Urothelium cell line (cell line): ENCODE measurements at regions not wholly inside any gene's neighbourhood (a gene's known extent, or its start where the extent isn't known, plus 50 kb on each side); places are given as distances from the start of the nearest gene placed in this dataset.

Experiments
- DNase-seq: peaks from one replicate; pipeline ENCODE4 v3.0.0; 2011; ENCODE audit warnings: low spot score, mixed read lengths
- FAIRE-seq: peaks from 2 replicates; lab custom pipeline; 2011; peaks lifted over from hg19 to GRCh38; lab: Jason Lieb, UNC

DNA sequence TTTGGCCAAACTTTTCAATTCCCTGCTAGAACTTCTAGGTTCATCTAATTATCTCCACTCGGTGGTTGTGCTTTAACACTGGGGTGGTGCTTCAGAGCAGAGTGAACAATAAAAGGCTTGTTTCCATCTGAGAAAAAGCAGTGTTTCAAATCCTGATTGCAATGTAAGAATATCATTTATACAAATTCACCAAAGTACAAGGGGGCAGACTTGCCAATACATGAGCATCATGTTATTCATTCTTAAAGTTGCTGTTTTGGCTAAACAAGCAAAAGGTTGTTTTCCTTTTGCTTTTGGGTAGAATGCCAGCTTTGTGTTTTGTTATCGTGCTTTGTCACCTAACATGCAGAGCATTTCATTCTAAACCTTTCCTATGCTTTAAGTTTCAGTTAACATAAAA lies 78.5 kb upstream of the UBAC2 start:
- FAIRE-seq = no peak

DNA sequence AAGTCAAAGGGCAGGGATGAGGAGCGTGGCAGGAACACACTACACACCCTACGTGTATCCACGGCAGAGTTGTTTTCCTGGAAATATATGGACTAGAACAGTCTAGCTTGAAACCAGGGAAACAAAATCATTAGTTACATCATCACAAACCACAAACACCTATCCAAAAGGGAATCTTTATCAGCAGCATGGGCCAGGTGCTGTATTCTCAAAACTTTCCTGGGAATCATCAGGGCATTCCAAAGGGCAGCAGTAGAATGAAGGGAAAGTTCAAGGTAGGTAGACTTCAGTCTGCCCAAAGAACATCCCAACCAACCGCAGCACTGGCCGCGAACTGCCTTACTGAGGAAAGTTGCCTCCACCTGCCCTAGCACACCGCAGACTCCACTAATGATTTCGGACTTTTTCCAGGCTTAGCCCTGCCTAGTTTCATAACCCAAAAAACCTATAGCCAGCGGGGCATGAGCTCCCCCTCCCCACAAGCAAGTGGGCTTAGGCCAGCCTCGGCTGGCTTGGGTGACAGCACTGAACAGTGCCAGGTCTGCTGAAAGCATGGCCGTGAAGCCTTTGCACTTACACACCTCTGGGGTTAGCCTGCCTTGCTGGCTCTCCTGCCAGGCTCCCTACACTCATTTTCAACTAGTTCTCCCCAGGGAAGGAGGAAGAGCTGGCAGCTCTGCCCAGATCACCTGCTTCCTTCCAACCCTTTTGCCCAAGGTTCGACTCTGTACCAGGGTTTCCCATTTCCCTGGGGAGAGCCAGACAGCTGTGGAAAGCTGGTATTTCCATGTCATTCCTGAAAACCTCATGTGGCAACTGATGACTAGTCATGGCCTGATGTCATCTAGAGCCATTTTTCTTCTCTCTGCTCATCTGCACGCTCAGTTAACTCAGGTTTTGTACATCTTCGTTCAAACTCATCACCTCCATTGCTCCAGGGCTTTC lies 77.3 kb upstream of the UBAC2 start:
- DNase-seq (peak; percentile 30), FAIRE-seq (no peak)

More for the DNA sequence above, 78.5 kb upstream of the UBAC2 start:
- no peak for DNase-seq

DNA sequence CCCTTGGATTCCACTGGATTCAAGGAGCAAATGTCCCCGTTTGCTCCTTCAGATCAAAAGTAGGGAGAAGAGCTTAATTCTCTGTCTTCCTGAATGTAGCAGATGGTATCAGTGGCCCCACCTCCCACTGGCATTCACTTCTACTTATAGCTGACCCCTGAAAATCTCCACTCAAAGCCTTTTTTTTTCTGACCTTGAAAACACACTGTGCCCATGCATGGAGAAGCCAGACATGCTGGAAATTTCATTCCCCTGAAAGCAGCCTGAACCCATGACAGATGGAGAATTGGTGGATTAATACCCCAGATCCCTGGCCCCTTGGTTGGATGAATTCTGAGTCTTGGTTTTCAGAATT lies 76.6 kb upstream of the UBAC2 start:
- FAIRE-seq = no peak
- DNase-seq = no peak

DNA sequence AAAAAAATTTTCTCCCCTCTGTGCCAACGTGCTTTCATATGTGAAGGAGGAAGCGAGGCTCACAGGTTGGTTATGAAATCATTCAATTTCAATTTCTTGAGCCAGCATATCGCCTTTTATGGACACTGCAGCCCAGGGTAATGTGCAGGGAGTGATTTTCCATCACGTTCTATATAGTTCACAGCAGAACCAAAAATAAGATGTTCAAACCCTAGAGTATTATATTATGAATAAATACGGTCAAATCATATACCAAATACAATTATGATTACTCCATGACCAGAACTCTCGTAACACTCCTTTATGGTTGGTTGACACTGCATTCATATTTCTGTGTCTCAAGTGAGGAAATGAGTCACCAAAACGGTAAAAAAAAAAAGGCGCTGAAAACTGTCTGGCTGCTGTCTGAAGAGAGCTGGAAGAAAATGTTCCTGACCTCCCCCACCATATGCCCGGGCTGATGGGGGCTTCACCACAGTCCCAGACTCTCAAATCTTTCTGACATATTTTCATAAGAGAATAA lies 75.8 kb upstream of the UBAC2 start:
- FAIRE-seq = no peak
- DNase-seq = peak; percentile 57

DNA sequence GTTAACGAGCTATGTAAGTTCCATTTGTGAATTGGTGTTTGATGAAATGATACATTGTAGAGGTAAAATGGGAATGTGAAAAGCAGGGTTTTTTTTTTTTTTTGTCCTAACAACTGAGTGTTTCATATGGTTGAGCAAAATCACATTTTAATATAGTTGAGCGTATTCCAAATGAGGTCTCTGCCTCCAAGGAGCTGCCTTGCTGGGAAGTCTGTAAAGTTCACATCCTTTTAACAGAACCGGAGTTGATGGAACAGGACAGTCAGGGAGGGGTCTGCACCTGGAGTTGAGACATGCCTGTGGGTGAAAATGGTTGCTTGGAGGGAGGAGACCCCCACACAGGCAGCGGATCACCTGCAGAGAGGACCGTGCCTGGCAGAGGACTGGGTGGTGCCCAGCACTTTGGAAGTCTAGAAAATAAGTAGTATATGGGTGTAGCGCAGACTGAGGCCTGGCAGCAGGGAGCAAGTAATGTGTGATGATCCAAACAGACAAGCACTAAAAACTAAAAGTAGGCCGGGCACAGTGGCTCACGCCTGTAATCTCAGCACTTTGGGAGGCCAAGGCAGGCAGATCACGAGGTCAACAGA lies 75.2 kb upstream of the UBAC2 start:
- FAIRE-seq (no peak), DNase-seq (no peak)

DNA sequence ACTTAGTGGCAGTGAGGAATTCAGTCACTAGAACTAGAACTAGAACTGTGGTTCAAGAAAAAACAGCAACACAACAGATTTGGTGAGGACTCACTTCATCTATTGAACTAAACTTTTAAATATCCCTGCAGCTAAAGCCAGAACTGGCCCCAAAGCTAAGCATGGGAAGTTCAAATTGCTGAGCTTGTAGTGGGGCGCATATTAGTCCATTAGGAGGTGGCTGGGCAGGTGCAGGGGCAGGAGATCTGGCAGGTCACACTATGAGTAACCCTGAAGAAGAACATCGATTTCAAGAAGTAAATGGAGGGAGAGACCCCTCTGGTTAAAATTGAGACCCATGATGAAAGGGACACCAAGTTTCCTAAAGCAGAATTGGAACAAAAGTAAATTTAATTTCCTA lies 73.8 kb upstream of the UBAC2 start:
- no peak for FAIRE-seq
- no peak for DNase-seq

DNA sequence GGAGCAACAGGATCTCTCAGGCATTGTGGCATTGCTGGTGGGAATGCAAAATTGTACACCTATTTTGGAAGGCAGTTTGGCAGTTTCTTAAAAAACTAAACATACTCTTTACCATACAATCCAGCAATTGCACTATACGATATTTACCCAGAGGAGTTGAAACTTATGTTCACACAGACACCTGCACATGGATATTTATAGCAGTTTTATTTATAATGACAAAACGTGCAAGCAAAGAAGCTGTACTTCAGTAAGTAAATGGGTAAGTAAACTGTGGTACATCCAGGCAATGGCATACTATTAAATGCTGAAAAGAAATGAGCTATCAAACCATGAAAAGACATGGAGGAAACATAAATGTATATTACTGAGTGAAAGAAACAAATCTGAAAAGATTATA lies 71.6 kb upstream of the UBAC2 start:
- FAIRE-seq (no peak), DNase-seq (no peak)

DNA sequence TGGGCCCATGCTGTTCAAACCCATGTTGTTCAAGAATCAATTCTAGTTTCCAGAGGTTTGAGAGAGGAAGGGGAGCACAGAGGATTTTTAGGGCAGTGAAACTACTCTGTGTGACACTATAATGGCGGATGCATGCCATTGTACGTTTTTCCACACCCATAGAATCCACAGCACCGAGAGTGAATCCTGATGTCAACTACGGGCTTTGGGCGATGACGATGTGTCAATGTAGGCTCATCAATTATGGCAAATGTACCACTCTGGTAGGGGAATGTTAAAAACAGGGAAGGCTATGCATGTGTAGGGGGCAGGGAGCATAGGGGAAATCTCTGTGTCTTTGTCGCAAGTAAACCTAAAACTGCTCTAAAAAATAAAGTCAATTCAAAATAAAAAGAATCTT lies 70.7 kb upstream of the UBAC2 start:
- DNase-seq = no peak
- FAIRE-seq = no peak

DNA sequence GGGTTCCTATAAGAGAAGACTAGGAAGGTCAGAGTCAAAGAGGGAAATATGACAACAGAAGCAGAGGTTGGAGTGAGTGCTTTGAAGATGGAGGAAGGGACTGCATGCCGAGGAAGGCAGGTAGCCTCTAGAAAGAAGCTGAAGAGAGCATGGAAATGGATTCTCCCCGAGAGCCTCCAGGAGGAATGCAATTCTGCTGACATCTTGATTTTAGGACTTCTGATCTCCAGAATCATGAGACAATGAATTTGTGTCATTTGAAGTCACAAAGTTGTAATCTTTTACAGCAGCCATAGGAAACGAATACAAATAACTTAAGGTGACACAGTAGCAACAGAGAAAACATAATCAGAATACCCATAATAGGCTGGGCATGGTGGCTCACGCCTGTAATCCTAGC lies 69.2 kb upstream of the UBAC2 start:
- FAIRE-seq = no peak

DNA sequence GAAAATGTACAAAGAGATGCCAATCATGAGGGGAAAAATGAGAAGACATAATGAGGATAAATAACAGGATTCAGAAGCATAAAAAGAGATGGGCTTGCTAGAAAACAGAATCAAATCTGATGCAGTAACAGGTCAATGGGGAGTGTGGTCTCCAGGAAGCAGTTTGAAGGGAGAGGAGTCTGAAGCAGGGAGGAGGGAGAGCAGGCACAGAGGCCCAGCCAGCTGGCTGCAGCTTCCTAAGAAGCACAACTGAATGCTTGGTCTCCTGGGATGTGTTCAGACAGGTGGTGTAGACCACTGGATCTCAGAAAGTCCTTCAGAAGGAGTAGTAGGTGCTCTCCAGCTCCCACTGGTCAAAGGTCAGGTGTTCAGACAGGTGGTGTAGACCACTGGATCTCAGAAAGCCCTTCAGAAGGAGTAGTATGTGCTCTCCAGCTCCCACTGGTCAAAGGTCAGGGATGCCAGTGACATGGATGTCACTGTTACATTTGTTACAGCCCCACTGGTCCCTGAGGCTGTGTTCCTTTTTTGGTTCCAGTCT lies 68.3 kb upstream of the UBAC2 start:
- no peak for DNase-seq
- no peak for FAIRE-seq

More for the DNA sequence above, 69.2 kb upstream of the UBAC2 start:
- no peak for DNase-seq

DNA sequence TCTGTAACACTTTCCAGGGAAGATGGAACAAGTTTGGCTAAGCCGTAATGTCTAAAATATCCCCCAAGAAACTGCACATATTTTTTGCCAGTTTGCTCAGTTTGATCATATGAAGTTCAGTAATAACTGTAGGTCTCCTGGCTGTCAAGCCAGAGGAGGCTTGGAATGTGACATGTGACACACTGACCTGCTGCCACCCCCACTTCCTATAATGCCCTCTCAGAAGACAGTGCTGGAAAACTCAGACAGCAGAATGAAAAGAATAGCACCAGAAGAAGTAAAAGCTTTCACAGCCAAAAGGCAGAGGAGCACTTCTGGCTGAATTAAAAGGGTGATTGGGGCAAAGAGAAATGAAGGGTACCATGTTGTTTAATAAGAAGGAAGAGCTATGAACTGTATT lies 67.4 kb upstream of the UBAC2 start:
- DNase-seq (no peak), FAIRE-seq (no peak)

DNA sequence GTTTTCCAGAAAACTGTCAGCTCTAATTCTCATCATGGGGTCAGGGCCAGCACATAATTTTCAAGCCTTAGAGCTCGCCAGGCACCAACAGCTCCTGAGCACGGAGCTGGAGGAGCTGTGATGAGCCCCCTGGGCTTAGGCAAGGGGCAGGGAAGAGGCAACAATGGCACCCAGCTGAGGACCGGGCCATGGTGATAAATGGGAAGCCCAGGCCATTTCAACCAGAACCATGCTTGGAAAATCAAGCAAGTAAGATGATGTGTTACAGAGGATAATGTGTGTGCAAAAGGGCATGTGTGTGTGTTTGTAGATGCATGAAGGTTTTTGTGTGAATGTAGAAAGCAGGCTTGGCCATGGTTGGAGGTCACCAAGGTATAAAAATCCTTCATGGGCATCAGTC lies 66.8 kb upstream of the UBAC2 start:
- FAIRE-seq (no peak), DNase-seq (no peak)

DNA sequence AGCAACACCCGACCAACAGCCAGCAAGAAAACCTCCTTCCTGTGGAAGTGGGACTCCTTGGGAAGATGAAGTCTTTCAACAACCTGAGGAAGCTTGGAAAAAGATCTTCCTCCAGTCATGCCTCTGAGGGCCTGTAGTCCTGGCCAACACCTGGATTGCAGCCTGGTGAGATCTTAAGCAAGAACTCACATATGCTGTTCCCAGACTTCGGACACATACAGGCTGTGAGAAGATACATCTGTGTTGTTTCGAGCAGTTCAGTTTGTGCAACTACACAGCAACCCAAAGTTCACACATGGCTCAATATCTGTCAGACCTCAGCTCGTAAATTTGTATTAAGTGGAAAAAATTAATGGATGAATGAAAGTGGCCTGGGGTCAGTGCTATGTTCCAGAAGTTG lies 65.1 kb upstream of the UBAC2 start:
- DNase-seq (no peak), FAIRE-seq (no peak)

DNA sequence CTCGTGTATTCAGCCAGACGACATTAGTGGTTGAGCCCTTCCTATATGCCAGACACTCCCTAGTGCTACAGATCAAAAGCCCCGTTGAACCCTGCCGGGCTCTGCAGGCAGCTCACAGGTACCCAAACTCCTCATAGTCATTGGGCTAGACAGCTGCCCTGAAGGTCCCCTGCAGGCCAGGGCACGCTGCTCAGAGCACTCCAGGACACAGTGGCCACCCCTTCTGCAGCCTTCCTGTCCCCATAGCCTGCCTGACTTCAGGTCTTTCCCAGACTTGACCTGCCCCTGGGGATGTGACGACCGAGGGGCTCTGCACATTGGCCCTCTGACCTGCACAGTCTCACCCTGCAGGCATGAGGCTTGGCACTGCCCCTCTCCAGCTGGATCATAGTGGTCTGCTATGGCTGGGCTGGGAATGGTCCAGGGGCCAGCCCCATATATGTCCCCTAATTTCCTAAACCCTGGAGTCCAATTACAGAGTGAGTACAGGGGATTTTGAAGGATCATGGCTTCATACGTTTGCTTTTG lies 64.2 kb upstream of the UBAC2 start:
- DNase-seq = no peak
- no peak for FAIRE-seq

DNA sequence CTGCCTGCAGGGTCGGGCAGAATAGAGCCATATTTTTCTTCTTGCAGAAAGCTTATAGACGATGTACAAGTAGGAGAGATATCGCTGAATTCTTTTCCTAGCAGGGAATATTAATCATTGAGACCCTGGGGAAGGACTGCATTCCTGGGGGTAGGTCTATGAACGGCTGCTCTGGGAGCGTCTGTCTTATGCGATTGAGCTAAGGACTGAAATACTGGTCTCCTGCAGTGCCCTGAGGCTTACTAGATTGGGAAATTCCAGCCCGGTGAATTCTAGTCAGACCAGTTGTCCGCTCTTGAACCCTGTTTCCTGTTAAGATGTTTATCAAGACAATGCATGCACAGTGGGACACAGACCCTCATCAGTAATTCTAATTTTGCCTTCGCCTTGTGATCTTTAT lies 59.8 kb upstream of the UBAC2 start:
- DNase-seq = no peak
- no peak for FAIRE-seq

DNA sequence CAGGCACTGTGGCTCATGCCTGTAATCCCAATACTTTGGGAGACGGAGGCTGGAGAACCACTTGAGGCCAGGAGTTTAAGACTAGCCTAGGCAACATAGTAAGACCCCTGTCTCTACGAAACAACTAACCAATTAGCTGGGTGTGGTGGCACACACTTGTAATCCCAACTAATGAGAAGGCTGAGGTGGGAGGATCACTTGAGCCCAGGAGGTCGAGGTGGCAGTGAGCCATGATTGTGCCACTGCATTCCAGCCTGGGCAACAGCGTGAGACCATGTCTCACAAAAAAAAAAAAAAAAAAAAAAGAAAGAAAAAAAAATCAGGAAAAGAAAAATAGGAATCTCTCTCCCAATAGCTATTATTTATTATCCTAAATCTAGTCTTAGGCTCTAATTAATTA lies 56.8 kb upstream of the UBAC2 start:
- FAIRE-seq (no peak), DNase-seq (no peak)

DNA sequence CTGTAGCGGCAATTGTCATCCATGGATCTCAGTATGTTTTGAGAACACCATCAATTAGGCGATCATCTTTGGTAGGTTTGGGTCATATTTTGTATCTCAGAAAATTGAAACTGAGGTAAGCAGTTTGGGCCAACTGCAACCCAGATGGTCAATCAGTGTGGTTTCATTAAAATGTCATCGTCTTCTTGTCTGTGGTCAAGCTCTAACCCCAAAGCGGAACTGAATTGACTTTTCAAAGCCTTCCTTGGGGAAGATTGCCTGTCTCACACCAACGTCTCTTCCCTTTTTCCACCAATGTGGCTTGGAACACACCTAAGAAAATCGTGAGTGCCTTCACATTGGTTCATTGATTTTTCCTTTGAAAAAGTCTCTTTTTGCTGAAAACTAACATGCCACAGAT lies 56.3 kb upstream of the UBAC2 start:
- no peak for FAIRE-seq
- DNase-seq = no peak

DNA sequence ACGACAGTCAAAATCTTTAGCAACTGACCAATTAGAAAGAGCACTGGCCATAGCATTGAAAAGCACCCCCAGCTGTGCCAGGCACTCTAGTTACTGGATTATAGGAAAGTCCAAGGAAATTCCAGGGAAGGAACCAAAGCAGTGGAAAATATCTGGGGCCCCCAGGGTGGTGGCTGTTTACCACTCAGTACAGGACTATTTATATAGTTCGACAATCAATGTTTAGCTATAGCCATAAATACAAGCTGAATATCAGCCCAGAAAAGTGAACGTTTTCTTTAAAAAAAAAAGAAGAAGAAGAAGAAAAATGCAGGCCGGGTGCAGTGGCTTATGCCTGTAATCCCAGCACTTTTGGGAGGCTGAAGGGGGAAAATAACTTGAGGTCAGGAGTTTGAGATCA lies 55.2 kb upstream of the UBAC2 start:
- FAIRE-seq (no peak), DNase-seq (no peak)

DNA sequence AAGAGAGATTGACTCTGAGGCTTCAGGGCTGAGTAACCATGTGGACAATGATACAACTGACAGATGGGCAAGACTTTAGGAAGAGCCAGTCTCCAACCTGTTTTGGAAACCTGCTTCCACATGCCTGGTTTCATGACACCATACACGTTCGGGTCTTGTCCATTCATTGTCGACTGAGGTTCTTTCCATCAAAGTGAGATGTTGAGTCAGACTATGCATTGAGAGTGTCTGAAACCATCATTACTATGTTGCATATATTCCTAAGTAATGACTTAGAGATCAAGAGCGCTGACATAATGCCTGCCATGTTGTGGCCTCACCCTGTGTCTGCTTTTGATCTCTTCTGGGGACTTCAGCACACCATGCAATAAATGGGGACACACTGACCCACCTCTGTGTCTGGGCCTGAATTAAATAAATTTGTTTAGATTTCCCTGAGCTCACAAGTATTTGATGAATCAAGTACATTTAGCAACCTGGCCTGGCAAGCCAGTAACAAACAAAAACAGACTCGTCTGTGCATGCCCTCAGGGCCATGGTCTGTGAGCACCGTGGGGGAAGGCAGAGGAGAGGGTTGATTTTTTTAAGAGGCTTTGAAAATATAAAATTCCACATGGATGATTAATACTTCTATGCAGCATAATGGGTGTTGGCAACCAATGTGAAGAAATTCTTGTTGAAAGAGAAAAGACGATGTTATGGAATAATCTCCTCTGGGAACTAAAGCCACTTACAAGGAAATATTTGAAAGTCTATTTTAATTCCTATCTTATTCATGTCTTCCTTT lies 49.9 kb upstream of the UBAC2 start:
- DNase-seq = peak; percentile 44
- FAIRE-seq = no peak
